Endothelial cell (in vitro differentiated cells): ENCODE measurements at regions not wholly inside any gene's neighbourhood (a gene's known extent, or its start where the extent isn't known, plus 50 kb on each side); places are given as distances from the start of the nearest gene placed in this dataset.

Experiments used
- DNase-seq: peaks from one replicate; pipeline ENCODE4 v3.0.0; 2021; ENCODE audit warnings: low spot score
- H3K27ac Mint-ChIP-seq: one replicate; pipeline ENCODE4 v1.8.0; 2021; ENCODE audit warnings: mixed read lengths, inconsistent platforms; ENCODE audit not compliant: unreplicated experiment
- H3K27me3 Mint-ChIP-seq: one replicate; pipeline ENCODE4 v1.8.0; 2021; ENCODE audit warnings: mild to moderate bottlenecking, moderate library complexity, mixed read lengths, inconsistent platforms; ENCODE audit not compliant: unreplicated experiment
- H3K36me3 Mint-ChIP-seq: one replicate; pipeline ENCODE4 v1.8.0; 2021; ENCODE audit warnings: mild to moderate bottlenecking, low read depth, mixed read lengths, inconsistent platforms; ENCODE audit not compliant: unreplicated experiment
- H3K4me1 Mint-ChIP-seq: one replicate; pipeline ENCODE4 v1.8.0; 2021; ENCODE audit warnings: mild to moderate bottlenecking, mixed read lengths, inconsistent platforms; ENCODE audit not compliant: unreplicated experiment
- H3K4me3 Mint-ChIP-seq: one replicate; pipeline ENCODE4 v1.8.0; 2021; ENCODE audit warnings: mild to moderate bottlenecking, mixed read lengths, inconsistent platforms; ENCODE audit not compliant: unreplicated experiment
- H3K9me3 Mint-ChIP-seq: one replicate; pipeline ENCODE4 v1.8.0; 2021; ENCODE audit warnings: mixed read lengths, inconsistent platforms; ENCODE audit not compliant: unreplicated experiment
- TF ChIP-seq, protein P1 (sequence below): fragments of 200-600 bp; sonication (generic); IDR thresholded peaks from one replicate; pipeline ENCODE4 v1.5.0; 2021; ENCODE audit warnings: antibody characterized with exemption; ENCODE audit not compliant: unreplicated experiment

DNA sequence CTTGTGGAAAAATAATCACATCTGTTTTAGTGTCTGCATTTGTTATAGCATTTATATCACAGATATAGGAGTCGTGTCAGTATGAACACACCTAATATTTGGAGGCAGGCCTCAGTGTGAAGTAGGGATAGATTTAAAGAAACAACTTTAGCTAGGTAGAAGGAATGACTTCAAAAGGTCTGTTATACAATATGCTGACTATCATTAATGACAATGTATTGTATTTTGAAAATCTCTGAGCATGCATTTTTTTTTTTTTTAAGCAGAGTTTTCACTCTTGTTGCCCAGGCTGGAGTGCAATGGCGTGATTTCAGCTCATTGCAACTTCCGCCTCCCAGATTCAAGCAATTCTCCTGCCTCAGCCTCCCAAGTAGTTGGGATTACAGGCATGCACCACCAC is 248.3 kb downstream of the EN1 start:
- Mint-ChIP-seq H3K9me3 (peaks cover 4% of the 10 kb centered on the region), H3K4me3 (no peak overlapping the region)
- TF ChIP-seq, protein P1, sequence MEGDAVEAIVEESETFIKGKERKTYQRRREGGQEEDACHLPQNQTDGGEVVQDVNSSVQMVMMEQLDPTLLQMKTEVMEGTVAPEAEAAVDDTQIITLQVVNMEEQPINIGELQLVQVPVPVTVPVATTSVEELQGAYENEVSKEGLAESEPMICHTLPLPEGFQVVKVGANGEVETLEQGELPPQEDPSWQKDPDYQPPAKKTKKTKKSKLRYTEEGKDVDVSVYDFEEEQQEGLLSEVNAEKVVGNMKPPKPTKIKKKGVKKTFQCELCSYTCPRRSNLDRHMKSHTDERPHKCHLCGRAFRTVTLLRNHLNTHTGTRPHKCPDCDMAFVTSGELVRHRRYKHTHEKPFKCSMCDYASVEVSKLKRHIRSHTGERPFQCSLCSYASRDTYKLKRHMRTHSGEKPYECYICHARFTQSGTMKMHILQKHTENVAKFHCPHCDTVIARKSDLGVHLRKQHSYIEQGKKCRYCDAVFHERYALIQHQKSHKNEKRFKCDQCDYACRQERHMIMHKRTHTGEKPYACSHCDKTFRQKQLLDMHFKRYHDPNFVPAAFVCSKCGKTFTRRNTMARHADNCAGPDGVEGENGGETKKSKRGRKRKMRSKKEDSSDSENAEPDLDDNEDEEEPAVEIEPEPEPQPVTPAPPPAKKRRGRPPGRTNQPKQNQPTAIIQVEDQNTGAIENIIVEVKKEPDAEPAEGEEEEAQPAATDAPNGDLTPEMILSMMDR: no peak

GRCh38 chr2:118596620-118597019 is 250.8 kb downstream of the EN1 start:
- Mint-ChIP-seq H3K27me3 (no peaks in the 10 kb centered on the region), H3K4me1 (no peaks in the 10 kb centered on the region), H3K27ac (no peak overlapping the region), H3K4me3 (no peak overlapping the region), H3K36me3 (peaks cover 3% of the 10 kb centered on the region), H3K9me3 (peaks cover under 1% of the 10 kb centered on the region)
- TF ChIP-seq, protein P1: no peak
- no peak for DNase-seq

More for the DNA sequence above, 248.3 kb downstream of the EN1 start:
- Mint-ChIP-seq H3K27me3 (no peaks in the 10 kb centered on the region), H3K36me3 (peaks cover 6% of the 10 kb centered on the region), H3K4me1 (no peaks in the 10 kb centered on the region), H3K27ac (no peak overlapping the region)
- DNase-seq: no peak

- Mint-ChIP-seq H3K4me3 (no peak overlapping the region), H3K4me1 (no peaks in the 10 kb centered on the region), H3K27me3 (no peaks in the 10 kb centered on the region), H3K36me3 (no peaks in the 10 kb centered on the region), H3K9me3 (no peaks in the 10 kb centered on the region), H3K27ac (no peak overlapping the region)
- TF ChIP-seq, protein P1: no peak
- no peak for DNase-seq
Measured at GRCh38 chr2:118593257-118593656, 254.2 kb downstream of the EN1 start.

GRCh38 chr2:118591223-118591622 is 256.2 kb downstream of the EN1 start:
- Mint-ChIP-seq H3K4me1 (no peaks in the 10 kb centered on the region), H3K36me3 (no peaks in the 10 kb centered on the region), H3K4me3 (no peak overlapping the region), H3K9me3 (no peaks in the 10 kb centered on the region), H3K27ac (no peak overlapping the region), H3K27me3 (no peaks in the 10 kb centered on the region)
- TF ChIP-seq, protein P1: no peak
- no peak for DNase-seq

GRCh38 chr2:118589721-118590120 is 257.7 kb downstream of the EN1 start:
- Mint-ChIP-seq H3K27me3 (no peaks in the 10 kb centered on the region), H3K9me3 (no peaks in the 10 kb centered on the region), H3K36me3 (no peaks in the 10 kb centered on the region), H3K27ac (no peak overlapping the region), H3K4me3 (no peak overlapping the region), H3K4me1 (no peaks in the 10 kb centered on the region)
- TF ChIP-seq, protein P1: no peak
- DNase-seq: no peak
